ENCODE measurements at regions not wholly inside any gene's neighbourhood (a gene's known extent, or its start where the extent isn't known, plus 50 kb on each side); places are given as distances from the start of the nearest gene placed in this dataset.

DNA sequence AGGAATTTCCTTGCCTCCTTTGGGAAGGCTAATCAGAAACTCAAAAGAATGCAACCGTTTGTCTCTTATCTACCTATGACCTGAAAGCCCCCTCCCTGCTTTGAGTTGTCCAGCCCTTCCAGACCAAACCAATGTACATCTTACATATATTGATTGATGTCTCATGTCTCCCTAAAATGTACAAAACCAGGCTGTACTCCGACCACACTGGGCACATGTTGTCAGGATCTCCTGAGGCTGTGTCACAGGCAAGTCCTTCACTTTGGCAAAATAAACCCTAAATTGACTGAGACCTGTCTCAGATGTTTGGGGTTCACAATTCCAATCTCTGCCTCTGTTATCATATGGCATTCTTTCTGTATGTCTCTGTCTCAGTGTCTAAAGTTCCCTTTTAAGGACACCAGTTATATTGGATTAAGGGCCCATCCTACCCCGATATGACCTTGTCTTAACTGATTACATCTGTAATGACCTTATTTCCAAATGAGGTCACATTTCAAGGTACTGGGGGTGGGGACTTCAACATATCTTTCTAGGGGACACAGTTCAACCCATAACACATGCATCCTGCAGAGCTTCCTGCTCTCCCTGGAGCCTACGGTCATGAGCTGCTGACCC lies 513.5 kb upstream of the JARID2 start:
- Histone ChIP-seq H3K4me3 (ENCODE audit: low read length) (no peak overlapping the region), H3K36me3 (ENCODE audit: insufficient read depth, low read length) (no peaks in the 10 kb centered on the region), H3F3A (ENCODE audit: insufficient read depth, low read length, poor library complexity, severe bottlenecking) (no peaks in the 10 kb centered on the region), H3K27ac (ENCODE audit: low read length) (no peak overlapping the region), H3K9me2 (ENCODE audit: insufficient read depth, low read length) (no peaks in the 10 kb centered on the region), H3K4me2 (ENCODE audit: low read length) (no peak overlapping the region), H3K9me3 (ENCODE audit: low read length) (no peaks in the 10 kb centered on the region), H3K27me3 (ENCODE audit: insufficient read depth, low read depth, low read length) (no peaks in the 10 kb centered on the region), H4K20me1 (ENCODE audit: insufficient read depth) (no peaks in the 10 kb centered on the region), H2AFZ (ENCODE audit: low read depth, low read length) (no peak overlapping the region), H3K79me2 (replicated peaks; ENCODE audit: insufficient read depth, low read length) (no peaks in the 10 kb centered on the region), H3K9ac (ENCODE audit: low read length) (no peak overlapping the region)
- TF ChIP-seq RAD21 (conservative IDR thresholded peaks at IDR 0.05), result no peak
- no peak for TF ChIP-seq TAF1 (IDR thresholded peaks at IDR 0.05; ENCODE audit: low read depth)
- TF ChIP-seq MXI1 (conservative IDR thresholded peaks at IDR 0.05; ENCODE audit: poor library complexity, severe bottlenecking), result no peak
- TF ChIP-seq POLR2AphosphoS5 (IDR thresholded peaks at IDR 0.05), result no peak
- TF ChIP-seq EZH2 (IDR thresholded peaks at IDR 0.05; ENCODE audit: borderline replicate concordance, insufficient read depth, low read length, poor library complexity, severe bottlenecking), result no peak
- TF ChIP-seq EP300 (conservative IDR thresholded peaks at IDR 0.05; ENCODE audit: poor library complexity, severe bottlenecking), result no peak
- no peak for TF ChIP-seq SMC3 (conservative IDR thresholded peaks at IDR 0.05; ENCODE audit: poor library complexity)
- TF ChIP-seq, protein P1, sequence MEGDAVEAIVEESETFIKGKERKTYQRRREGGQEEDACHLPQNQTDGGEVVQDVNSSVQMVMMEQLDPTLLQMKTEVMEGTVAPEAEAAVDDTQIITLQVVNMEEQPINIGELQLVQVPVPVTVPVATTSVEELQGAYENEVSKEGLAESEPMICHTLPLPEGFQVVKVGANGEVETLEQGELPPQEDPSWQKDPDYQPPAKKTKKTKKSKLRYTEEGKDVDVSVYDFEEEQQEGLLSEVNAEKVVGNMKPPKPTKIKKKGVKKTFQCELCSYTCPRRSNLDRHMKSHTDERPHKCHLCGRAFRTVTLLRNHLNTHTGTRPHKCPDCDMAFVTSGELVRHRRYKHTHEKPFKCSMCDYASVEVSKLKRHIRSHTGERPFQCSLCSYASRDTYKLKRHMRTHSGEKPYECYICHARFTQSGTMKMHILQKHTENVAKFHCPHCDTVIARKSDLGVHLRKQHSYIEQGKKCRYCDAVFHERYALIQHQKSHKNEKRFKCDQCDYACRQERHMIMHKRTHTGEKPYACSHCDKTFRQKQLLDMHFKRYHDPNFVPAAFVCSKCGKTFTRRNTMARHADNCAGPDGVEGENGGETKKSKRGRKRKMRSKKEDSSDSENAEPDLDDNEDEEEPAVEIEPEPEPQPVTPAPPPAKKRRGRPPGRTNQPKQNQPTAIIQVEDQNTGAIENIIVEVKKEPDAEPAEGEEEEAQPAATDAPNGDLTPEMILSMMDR (IDR thresholded peaks at IDR 0.05; ENCODE audit: poor library complexity, severe bottlenecking), result no peak
- TF ChIP-seq, protein P2, sequence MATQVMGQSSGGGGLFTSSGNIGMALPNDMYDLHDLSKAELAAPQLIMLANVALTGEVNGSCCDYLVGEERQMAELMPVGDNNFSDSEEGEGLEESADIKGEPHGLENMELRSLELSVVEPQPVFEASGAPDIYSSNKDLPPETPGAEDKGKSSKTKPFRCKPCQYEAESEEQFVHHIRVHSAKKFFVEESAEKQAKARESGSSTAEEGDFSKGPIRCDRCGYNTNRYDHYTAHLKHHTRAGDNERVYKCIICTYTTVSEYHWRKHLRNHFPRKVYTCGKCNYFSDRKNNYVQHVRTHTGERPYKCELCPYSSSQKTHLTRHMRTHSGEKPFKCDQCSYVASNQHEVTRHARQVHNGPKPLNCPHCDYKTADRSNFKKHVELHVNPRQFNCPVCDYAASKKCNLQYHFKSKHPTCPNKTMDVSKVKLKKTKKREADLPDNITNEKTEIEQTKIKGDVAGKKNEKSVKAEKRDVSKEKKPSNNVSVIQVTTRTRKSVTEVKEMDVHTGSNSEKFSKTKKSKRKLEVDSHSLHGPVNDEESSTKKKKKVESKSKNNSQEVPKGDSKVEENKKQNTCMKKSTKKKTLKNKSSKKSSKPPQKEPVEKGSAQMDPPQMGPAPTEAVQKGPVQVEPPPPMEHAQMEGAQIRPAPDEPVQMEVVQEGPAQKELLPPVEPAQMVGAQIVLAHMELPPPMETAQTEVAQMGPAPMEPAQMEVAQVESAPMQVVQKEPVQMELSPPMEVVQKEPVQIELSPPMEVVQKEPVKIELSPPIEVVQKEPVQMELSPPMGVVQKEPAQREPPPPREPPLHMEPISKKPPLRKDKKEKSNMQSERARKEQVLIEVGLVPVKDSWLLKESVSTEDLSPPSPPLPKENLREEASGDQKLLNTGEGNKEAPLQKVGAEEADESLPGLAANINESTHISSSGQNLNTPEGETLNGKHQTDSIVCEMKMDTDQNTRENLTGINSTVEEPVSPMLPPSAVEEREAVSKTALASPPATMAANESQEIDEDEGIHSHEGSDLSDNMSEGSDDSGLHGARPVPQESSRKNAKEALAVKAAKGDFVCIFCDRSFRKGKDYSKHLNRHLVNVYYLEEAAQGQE (IDR thresholded peaks at IDR 0.05; ENCODE audit: borderline replicate concordance), result no peak

DNA sequence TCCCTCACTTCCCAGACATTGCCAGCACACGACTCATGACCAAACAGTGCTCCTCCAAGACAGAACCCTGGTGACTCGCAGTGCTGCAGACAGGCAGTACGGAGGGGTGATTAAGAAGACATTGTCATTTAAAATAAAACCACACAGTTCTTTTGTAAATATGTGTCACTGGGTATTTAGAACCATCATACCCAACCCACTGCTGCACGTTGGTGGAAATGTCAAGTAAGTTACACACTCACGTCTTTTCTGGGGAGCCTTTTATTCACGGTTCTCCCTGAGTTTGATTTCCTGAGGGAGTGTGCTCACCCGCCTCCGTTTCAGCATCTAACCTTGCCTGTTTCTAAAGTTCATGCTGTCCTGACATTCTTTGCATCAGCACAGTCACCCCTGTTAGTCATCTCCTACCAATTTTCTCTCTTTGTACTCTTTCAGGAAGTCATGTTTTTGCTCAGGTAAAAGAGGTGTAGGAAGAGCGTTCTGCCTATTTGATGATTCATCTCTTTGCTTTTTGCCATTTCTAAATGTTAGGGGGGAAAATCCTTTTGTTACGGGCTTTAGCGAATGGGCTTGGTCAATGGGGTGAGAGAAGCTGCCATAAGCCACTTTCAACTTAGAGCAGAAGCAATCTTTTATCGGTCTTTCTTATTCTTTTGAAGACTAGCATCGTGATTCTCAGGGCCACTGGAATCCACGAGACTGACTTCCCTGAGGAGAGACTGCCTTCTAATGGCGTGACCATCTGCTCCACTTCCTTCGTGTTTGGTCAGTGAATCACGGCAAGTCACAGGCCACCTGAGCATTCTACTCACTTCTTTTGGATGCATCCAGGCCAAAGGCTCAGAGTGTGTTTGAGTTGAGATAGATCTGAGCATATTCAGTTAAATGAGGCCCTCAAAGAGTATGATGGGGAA lies 512.8 kb upstream of the JARID2 start:
- Histone ChIP-seq H4K20me1 (ENCODE audit: insufficient read depth) (no peaks in the 10 kb centered on the region), H3K9ac (ENCODE audit: low read length) (no peak overlapping the region), H3F3A (ENCODE audit: insufficient read depth, low read length, poor library complexity, severe bottlenecking) (no peaks in the 10 kb centered on the region), H3K9me3 (ENCODE audit: low read length) (no peaks in the 10 kb centered on the region), H2AFZ (ENCODE audit: low read depth, low read length) (no peak overlapping the region), H3K36me3 (ENCODE audit: insufficient read depth, low read length) (no peaks in the 10 kb centered on the region), H3K9me2 (ENCODE audit: insufficient read depth, low read length) (no peaks in the 10 kb centered on the region), H3K4me2 (ENCODE audit: low read length) (no peak overlapping the region), H3K27ac (ENCODE audit: low read length) (no peak overlapping the region), H3K4me3 (ENCODE audit: low read length) (no peak overlapping the region), H3K79me2 (replicated peaks; ENCODE audit: insufficient read depth, low read length) (no peaks in the 10 kb centered on the region), H3K27me3 (ENCODE audit: insufficient read depth, low read depth, low read length) (no peaks in the 10 kb centered on the region)
- TF ChIP-seq RAD21 (conservative IDR thresholded peaks at IDR 0.05) (no peak), EZH2 (IDR thresholded peaks at IDR 0.05; ENCODE audit: borderline replicate concordance, insufficient read depth, low read length, poor library complexity, severe bottlenecking) (no peak), MXI1 (conservative IDR thresholded peaks at IDR 0.05; ENCODE audit: poor library complexity, severe bottlenecking) (no peak), POLR2AphosphoS5 (IDR thresholded peaks at IDR 0.05) (no peak), SMC3 (conservative IDR thresholded peaks at IDR 0.05; ENCODE audit: poor library complexity) (no peak), TAF1 (IDR thresholded peaks at IDR 0.05; ENCODE audit: low read depth) (no peak), EP300 (conservative IDR thresholded peaks at IDR 0.05; ENCODE audit: poor library complexity, severe bottlenecking) (no peak)
- TF ChIP-seq, protein P1 (IDR thresholded peaks at IDR 0.05; ENCODE audit: poor library complexity, severe bottlenecking), result no peak
- TF ChIP-seq, protein P2 (IDR thresholded peaks at IDR 0.05; ENCODE audit: borderline replicate concordance), result no peak
